ENCODE measurements at regions not wholly inside any gene's neighbourhood (a gene's known extent, or its start where the extent isn't known, plus 50 kb on each side); places are given as distances from the start of the nearest gene placed in this dataset.

DNA sequence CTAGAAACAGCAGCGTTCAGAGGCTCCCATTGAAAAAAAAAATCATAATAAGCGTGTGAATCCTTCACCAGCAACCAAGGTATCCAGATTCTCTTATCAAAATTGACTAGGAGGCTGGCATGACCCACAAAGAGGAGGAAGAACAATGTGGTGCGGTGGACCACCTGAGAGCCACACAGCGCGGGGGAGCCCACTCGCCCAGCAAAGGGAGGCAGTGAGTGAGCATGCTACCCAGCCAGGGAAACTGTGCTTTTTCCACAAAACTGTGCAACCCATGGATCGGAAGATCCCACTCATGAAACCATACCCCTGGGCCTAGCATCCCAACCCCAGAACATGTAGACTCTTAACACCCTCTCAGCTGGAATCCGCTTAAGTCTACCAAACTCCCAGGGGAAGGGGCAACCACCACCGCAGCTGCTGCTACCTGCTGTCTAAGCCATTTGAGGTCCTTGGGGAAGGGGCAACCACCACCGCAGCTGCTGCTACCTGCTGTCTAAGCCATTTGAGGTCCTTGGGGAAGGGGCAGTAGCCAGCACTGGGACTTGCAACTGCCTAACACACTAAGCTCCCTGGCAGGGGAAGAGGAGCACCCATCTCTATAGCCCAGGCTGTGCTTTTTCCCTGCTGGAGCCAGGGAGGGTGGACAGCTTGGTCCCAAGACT, 102.8 kb upstream of the CLDN18 start:
- Histone ChIP-seq H3K36me3 (no peaks in the 10 kb centered on the region), H3K27ac (no peak overlapping the region), H3K4me3 (no peak overlapping the region), H3K9me3 (peaks cover 0 to 8% (median 4%) of the 10 kb centered on the region in 3 donors), H3K27me3 (no peaks in the 10 kb centered on the region), H3K4me1 (no peaks in the 10 kb centered on the region)
- DNase-seq, result no peak
- intact Hi-C loops (cut with DNase I; ENCODE audit: low total_unique reads), result no loop called here
- TF ChIP-seq, protein P1, sequence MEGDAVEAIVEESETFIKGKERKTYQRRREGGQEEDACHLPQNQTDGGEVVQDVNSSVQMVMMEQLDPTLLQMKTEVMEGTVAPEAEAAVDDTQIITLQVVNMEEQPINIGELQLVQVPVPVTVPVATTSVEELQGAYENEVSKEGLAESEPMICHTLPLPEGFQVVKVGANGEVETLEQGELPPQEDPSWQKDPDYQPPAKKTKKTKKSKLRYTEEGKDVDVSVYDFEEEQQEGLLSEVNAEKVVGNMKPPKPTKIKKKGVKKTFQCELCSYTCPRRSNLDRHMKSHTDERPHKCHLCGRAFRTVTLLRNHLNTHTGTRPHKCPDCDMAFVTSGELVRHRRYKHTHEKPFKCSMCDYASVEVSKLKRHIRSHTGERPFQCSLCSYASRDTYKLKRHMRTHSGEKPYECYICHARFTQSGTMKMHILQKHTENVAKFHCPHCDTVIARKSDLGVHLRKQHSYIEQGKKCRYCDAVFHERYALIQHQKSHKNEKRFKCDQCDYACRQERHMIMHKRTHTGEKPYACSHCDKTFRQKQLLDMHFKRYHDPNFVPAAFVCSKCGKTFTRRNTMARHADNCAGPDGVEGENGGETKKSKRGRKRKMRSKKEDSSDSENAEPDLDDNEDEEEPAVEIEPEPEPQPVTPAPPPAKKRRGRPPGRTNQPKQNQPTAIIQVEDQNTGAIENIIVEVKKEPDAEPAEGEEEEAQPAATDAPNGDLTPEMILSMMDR (IDR thresholded peaks at IDR 0.05), result no peak

- Histone ChIP-seq H3K9me3 (no peaks in the 10 kb centered on the region), H3K27me3 (no peaks in the 10 kb centered on the region), H3K36me3 (no peaks in the 10 kb centered on the region), H3K27ac (no peak overlapping the region), H3K4me1 (no peaks in the 10 kb centered on the region), H3K4me3 (no peak overlapping the region)
- intact Hi-C loops (cut with DNase I; ENCODE audit: low total_unique reads), result no loop called here
- DNase-seq, result no peak
- TF ChIP-seq, protein P1 (IDR thresholded peaks at IDR 0.05), result no peak
Measured at GRCh38 chr3:137924628-137925027, 85.3 kb upstream of the CLDN18 start.

GRCh38 chr3:137925080-137925479, 84.9 kb upstream of the CLDN18 start:
- H3K36me3 ChIP-seq, result no peaks in the 10 kb centered on the region
- no peak overlapping the region for H3K27ac ChIP-seq
- intact Hi-C loops (cut with DNase I; ENCODE audit: low total_unique reads), result no loop called here
- H3K27me3 ChIP-seq, result no peaks in the 10 kb centered on the region
- TF ChIP-seq, protein P1 (IDR thresholded peaks at IDR 0.05), result no peak
- H3K9me3 ChIP-seq, result no peaks in the 10 kb centered on the region
- no peaks in the 10 kb centered on the region for H3K4me1 ChIP-seq
- no peak overlapping the region for H3K4me3 ChIP-seq
- DNase-seq, result no peak

DNA sequence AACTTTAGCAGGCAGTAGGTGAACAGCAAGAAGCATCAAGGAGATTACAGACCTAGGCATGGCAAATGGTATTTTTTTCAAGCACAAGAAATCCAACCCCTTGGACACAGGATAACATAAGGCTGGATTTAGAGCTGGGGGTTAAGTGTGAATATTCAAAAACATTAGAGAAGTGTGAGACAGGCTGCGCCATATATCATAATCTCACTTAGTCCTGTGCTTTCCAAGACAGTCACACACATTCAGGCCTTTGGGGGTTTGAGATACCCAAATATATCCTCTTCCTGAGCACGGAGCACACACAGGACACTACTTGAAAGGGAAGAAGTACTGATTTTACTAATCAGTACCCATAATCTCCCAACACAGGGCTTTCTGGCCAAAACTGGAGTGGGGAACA, 83.0 kb upstream of the CLDN18 start:
- H3K4me3 ChIP-seq, result no peak overlapping the region
- intact Hi-C loops (cut with DNase I; ENCODE audit: low total_unique reads), result no loop called here
- TF ChIP-seq, protein P1 (IDR thresholded peaks at IDR 0.05), result no peak
- H3K27me3 ChIP-seq, result no peaks in the 10 kb centered on the region
- DNase-seq, result no peak
- H3K4me1 ChIP-seq, result no peaks in the 10 kb centered on the region
- no peaks in the 10 kb centered on the region for H3K36me3 ChIP-seq
- H3K27ac ChIP-seq, result no peak overlapping the region
- H3K9me3 ChIP-seq, result no peaks in the 10 kb centered on the region

- TF ChIP-seq, protein P1 (IDR thresholded peaks at IDR 0.05), result no peak
- Histone ChIP-seq H3K27ac (no peak overlapping the region), H3K27me3 (no peaks in the 10 kb centered on the region), H3K4me1 (no peaks in the 10 kb centered on the region), H3K4me3 (no peak overlapping the region), H3K9me3 (no peaks in the 10 kb centered on the region), H3K36me3 (no peaks in the 10 kb centered on the region)
- no peak for DNase-seq
- intact Hi-C loops (cut with DNase I; ENCODE audit: low total_unique reads), result no loop called here
Measured at GRCh38 chr3:137930976-137931375, 79.0 kb upstream of the CLDN18 start.

DNA sequence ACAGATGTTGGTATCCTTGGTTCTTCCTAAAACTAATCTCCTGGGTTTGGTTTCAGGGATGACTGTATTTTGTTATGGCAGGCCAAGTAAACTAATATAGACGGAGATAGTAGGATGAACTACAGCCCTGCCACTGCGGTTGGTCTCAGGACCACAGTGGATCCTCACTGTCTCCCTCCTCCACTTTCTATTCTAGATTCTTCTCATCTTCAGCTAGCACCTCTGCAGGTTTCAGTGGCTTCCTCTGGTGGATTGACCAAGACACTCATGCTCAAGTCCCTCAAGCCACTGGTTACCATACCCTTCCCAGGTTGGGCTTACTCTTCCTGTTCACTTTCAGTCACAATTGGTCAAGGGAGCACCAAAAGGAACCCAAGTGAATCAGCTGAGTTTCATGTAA, 71.1 kb upstream of the CLDN18 start:
- intact Hi-C loops (cut with DNase I; ENCODE audit: low total_unique reads), result no loop called here
- Histone ChIP-seq H3K9me3 (no peaks in the 10 kb centered on the region), H3K4me3 (no peak overlapping the region), H3K27ac (no peak overlapping the region), H3K36me3 (no peaks in the 10 kb centered on the region), H3K4me1 (no peaks in the 10 kb centered on the region), H3K27me3 (no peaks in the 10 kb centered on the region)
- no peak for DNase-seq
- TF ChIP-seq, protein P1 (IDR thresholded peaks at IDR 0.05), result no peak
